ENCODE measurements at regions not wholly inside any gene's neighbourhood (a gene's known extent, or its start where the extent isn't known, plus 50 kb on each side); places are given as distances from the start of the nearest gene placed in this dataset.

GRCh38 chr15:96699871-96700401 is 369.4 kb downstream of the NR2F2 start:
- no peak for FAIRE-seq

GRCh38 chr15:96700555-96700954 is 370.1 kb downstream of the NR2F2 start:
- 64 to 83% (median 73%) methylated on average over 2 of the region's 2 CpGs for WGBS, 3 donors
- no peak for FAIRE-seq
- no peak for DNase-seq
- H3K4me1 ChIP-seq (ENCODE audit: control insufficient read depth in 3 of 3, insufficient read depth in 2 of 3, low read depth in 1 of 3, low read length in 2 of 3): no peaks in the 10 kb centered on the region
- no peak overlapping the region for H3K27ac ChIP-seq (ENCODE audit: low read depth in 1 of 3, low read length in 2 of 3)
- H3K9me3 ChIP-seq (ENCODE audit: control insufficient read depth in 2 of 2, insufficient read depth in 1 of 2, low read depth in 1 of 2, low read length in 1 of 2): no peaks in the 10 kb centered on the region
- H3K27me3 ChIP-seq (ENCODE audit: control insufficient read depth in 3 of 3, insufficient read depth in 3 of 3, low read length in 3 of 3): peaks cover 0 to 2% (median 0%) of the 10 kb centered on the region in 3 donors
- no peaks in the 10 kb centered on the region for H3K36me3 ChIP-seq (ENCODE audit: control insufficient read depth in 3 of 3, insufficient read depth in 2 of 3, low read depth in 1 of 3, low read length in 3 of 3)
- no peak overlapping the region for H3K4me3 ChIP-seq (ENCODE audit: low read depth in 1 of 3, low read length in 3 of 3)

More at GRCh38 chr15:96699871-96700401, 369.4 kb downstream of the NR2F2 start:
- peaks cover 0 to 2% (median 0%) of the 10 kb centered on the region in 3 donors for H3K27me3 ChIP-seq (ENCODE audit: control insufficient read depth in 3 of 3, insufficient read depth in 3 of 3, low read length in 3 of 3)
- 66 to 71% (median 67%) methylated on average over 3 of the region's 3 CpGs for WGBS, 3 donors
- H3K4me3 ChIP-seq (ENCODE audit: low read depth in 1 of 3, low read length in 3 of 3): no peak overlapping the region
- H3K27ac ChIP-seq (ENCODE audit: low read depth in 1 of 3, low read length in 2 of 3): no peak overlapping the region
- H3K9me3 ChIP-seq (ENCODE audit: control insufficient read depth in 2 of 2, insufficient read depth in 1 of 2, low read depth in 1 of 2, low read length in 1 of 2): no peaks in the 10 kb centered on the region
- no peaks in the 10 kb centered on the region for H3K36me3 ChIP-seq (ENCODE audit: control insufficient read depth in 3 of 3, insufficient read depth in 2 of 3, low read depth in 1 of 3, low read length in 3 of 3)
- H3K4me1 ChIP-seq (ENCODE audit: control insufficient read depth in 3 of 3, insufficient read depth in 2 of 3, low read depth in 1 of 3, low read length in 2 of 3): no peaks in the 10 kb centered on the region
- no peak for DNase-seq

GRCh38 chr15:96701443-96701842 is 370.9 kb downstream of the NR2F2 start:
- Histone ChIP-seq H3K4me3 (ENCODE audit: low read depth in 1 of 3, low read length in 3 of 3) (no peak overlapping the region), H3K9me3 (ENCODE audit: control insufficient read depth in 2 of 2, insufficient read depth in 1 of 2, low read depth in 1 of 2, low read length in 1 of 2) (no peaks in the 10 kb centered on the region), H3K27me3 (ENCODE audit: control insufficient read depth in 3 of 3, insufficient read depth in 3 of 3, low read length in 3 of 3) (peaks cover 0 to 2% (median 0%) of the 10 kb centered on the region in 3 donors), H3K4me1 (ENCODE audit: control insufficient read depth in 3 of 3, insufficient read depth in 2 of 3, low read depth in 1 of 3, low read length in 2 of 3) (no peaks in the 10 kb centered on the region), H3K27ac (ENCODE audit: low read depth in 1 of 3, low read length in 2 of 3) (no peak overlapping the region), H3K36me3 (ENCODE audit: control insufficient read depth in 3 of 3, insufficient read depth in 2 of 3, low read depth in 1 of 3, low read length in 3 of 3) (no peaks in the 10 kb centered on the region)
- FAIRE-seq: no peak
- 64 to 82% (median 73%) methylated on average over 2 of the region's 2 CpGs for WGBS, 3 donors
- no peak for DNase-seq

- WGBS, 3 donors: 34 to 61% (median 45%) methylated on average over 2 of the region's 2 CpGs
- no peak overlapping the region for H3K4me3 ChIP-seq (ENCODE audit: low read depth in 1 of 3, low read length in 3 of 3)
- no peaks in the 10 kb centered on the region for H3K9me3 ChIP-seq (ENCODE audit: control insufficient read depth in 2 of 2, insufficient read depth in 1 of 2, low read depth in 1 of 2, low read length in 1 of 2)
- no peak for FAIRE-seq
- no peak for DNase-seq
- no peaks in the 10 kb centered on the region for H3K4me1 ChIP-seq (ENCODE audit: control insufficient read depth in 3 of 3, insufficient read depth in 2 of 3, low read depth in 1 of 3, low read length in 2 of 3)
- H3K27ac ChIP-seq (ENCODE audit: low read depth in 1 of 3, low read length in 2 of 3): no peak overlapping the region
- H3K36me3 ChIP-seq (ENCODE audit: control insufficient read depth in 3 of 3, insufficient read depth in 2 of 3, low read depth in 1 of 3, low read length in 3 of 3): no peaks in the 10 kb centered on the region
- H3K27me3 ChIP-seq (ENCODE audit: control insufficient read depth in 3 of 3, insufficient read depth in 3 of 3, low read length in 3 of 3): peaks cover 0 to 2% (median 0%) of the 10 kb centered on the region in 3 donors
Measured at GRCh38 chr15:96701877-96702276, 371.4 kb downstream of the NR2F2 start.

GRCh38 chr15:96702589-96702988 is 372.1 kb downstream of the NR2F2 start:
- H3K4me3 ChIP-seq (ENCODE audit: low read depth in 1 of 3, low read length in 3 of 3): no peak overlapping the region
- H3K27ac ChIP-seq (ENCODE audit: low read depth in 1 of 3, low read length in 2 of 3): no peak overlapping the region
- no peaks in the 10 kb centered on the region for H3K9me3 ChIP-seq (ENCODE audit: control insufficient read depth in 2 of 2, insufficient read depth in 1 of 2, low read depth in 1 of 2, low read length in 1 of 2)
- no peaks in the 10 kb centered on the region for H3K4me1 ChIP-seq (ENCODE audit: control insufficient read depth in 3 of 3, insufficient read depth in 2 of 3, low read depth in 1 of 3, low read length in 2 of 3)
- 49 to 60% (median 58%) methylated on average over 4 of the region's 4 CpGs for WGBS, 3 donors
- no peaks in the 10 kb centered on the region for H3K36me3 ChIP-seq (ENCODE audit: control insufficient read depth in 3 of 3, insufficient read depth in 2 of 3, low read depth in 1 of 3, low read length in 3 of 3)
- DNase-seq (no peak), FAIRE-seq (no peak)
- H3K27me3 ChIP-seq (ENCODE audit: control insufficient read depth in 3 of 3, insufficient read depth in 3 of 3, low read length in 3 of 3): peaks cover 0 to 2% (median 0%) of the 10 kb centered on the region in 3 donors

- Histone ChIP-seq H3K36me3 (ENCODE audit: control insufficient read depth in 3 of 3, insufficient read depth in 2 of 3, low read depth in 1 of 3, low read length in 3 of 3) (no peaks in the 10 kb centered on the region), H3K27ac (ENCODE audit: low read depth in 1 of 3, low read length in 2 of 3) (no peak overlapping the region), H3K4me1 (ENCODE audit: control insufficient read depth in 3 of 3, insufficient read depth in 2 of 3, low read depth in 1 of 3, low read length in 2 of 3) (no peaks in the 10 kb centered on the region), H3K27me3 (ENCODE audit: control insufficient read depth in 3 of 3, insufficient read depth in 3 of 3, low read length in 3 of 3) (peaks cover 0 to 2% (median 0%) of the 10 kb centered on the region in 3 donors), H3K4me3 (ENCODE audit: low read depth in 1 of 3, low read length in 3 of 3) (no peak overlapping the region), H3K9me3 (ENCODE audit: control insufficient read depth in 2 of 2, insufficient read depth in 1 of 2, low read depth in 1 of 2, low read length in 1 of 2) (no peaks in the 10 kb centered on the region)
- DNase-seq: no peak
- FAIRE-seq: no peak
- WGBS, 3 donors: 57 to 65% (median 62%) methylated on average over 3 of the region's 3 CpGs
Measured at GRCh38 chr15:96703091-96703490, 372.6 kb downstream of the NR2F2 start.

GRCh38 chr15:96703794-96704550 is 373.5 kb downstream of the NR2F2 start:
- Histone ChIP-seq H3K27me3 (ENCODE audit: control insufficient read depth in 3 of 3, insufficient read depth in 3 of 3, low read length in 3 of 3) (peaks cover 0 to 2% (median 0%) of the 10 kb centered on the region in 3 donors), H3K4me1 (ENCODE audit: control insufficient read depth in 3 of 3, insufficient read depth in 2 of 3, low read depth in 1 of 3, low read length in 2 of 3) (no peaks in the 10 kb centered on the region), H3K9me3 (ENCODE audit: control insufficient read depth in 2 of 2, insufficient read depth in 1 of 2, low read depth in 1 of 2, low read length in 1 of 2) (no peaks in the 10 kb centered on the region), H3K36me3 (ENCODE audit: control insufficient read depth in 3 of 3, insufficient read depth in 2 of 3, low read depth in 1 of 3, low read length in 3 of 3) (no peaks in the 10 kb centered on the region), H3K27ac (ENCODE audit: low read depth in 1 of 3, low read length in 2 of 3) (no peak overlapping the region), H3K4me3 (ENCODE audit: low read depth in 1 of 3, low read length in 3 of 3) (no peak overlapping the region)
- no peak for DNase-seq
- FAIRE-seq: no peak
- 51 to 58% (median 53%) methylated on average over 5 of the region's 5 CpGs for WGBS, 3 donors

GRCh38 chr15:96716075-96716474 is 385.6 kb downstream of the NR2F2 start:
- Histone ChIP-seq H3K36me3 (ENCODE audit: control insufficient read depth in 3 of 3, insufficient read depth in 2 of 3, low read depth in 1 of 3, low read length in 3 of 3) (no peaks in the 10 kb centered on the region), H3K9me3 (ENCODE audit: control insufficient read depth in 2 of 2, insufficient read depth in 1 of 2, low read depth in 1 of 2, low read length in 1 of 2) (no peaks in the 10 kb centered on the region), H3K4me1 (ENCODE audit: control insufficient read depth in 3 of 3, insufficient read depth in 2 of 3, low read depth in 1 of 3, low read length in 2 of 3) (no peaks in the 10 kb centered on the region), H3K27ac (ENCODE audit: low read depth in 1 of 3, low read length in 2 of 3) (no peak overlapping the region), H3K4me3 (ENCODE audit: low read depth in 1 of 3, low read length in 3 of 3) (no peak overlapping the region), H3K27me3 (ENCODE audit: control insufficient read depth in 3 of 3, insufficient read depth in 3 of 3, low read length in 3 of 3) (peaks cover 0 to 2% (median 0%) of the 10 kb centered on the region in 3 donors)
- WGBS, 3 donors: 60 to 67% (median 61%) methylated on average over 6 of the region's 6 CpGs
- DNase-seq (no peak), FAIRE-seq (no peak)

Measured in small intestine (tissue), 7 donors.